ENCODE measurements at regions not wholly inside any gene's neighbourhood (a gene's known extent, or its start where the extent isn't known, plus 50 kb on each side); places are given as distances from the start of the nearest gene placed in this dataset.

GRCh38 chr6:99868074-99868702, 125.8 kb downstream of the MCHR2 start:
- peak; percentile 46 to 72 for DNase-seq (ENCODE audit: low read depth in 2 of 2)

Measured in stimulated activated CD4-positive, alpha-beta T cell treated with anti-CD3 and anti-CD28 coated beads, Interleukin-12 subunit alpha, Interleukin-12 subunit beta, amount 100 ng/mL, for 24 hours (primary cell).